Cardiac fibroblast (primary cell): ENCODE measurements at regions not wholly inside any gene's neighbourhood (a gene's known extent, or its start where the extent isn't known, plus 50 kb on each side); places are given as distances from the start of the nearest gene placed in this dataset.

ENCODE experiments used
- DNase-seq, 2 donors: peaks; one replicate each; pipeline versions ENCODE4 v3.0.0 to v3.0.0-alpha.2; 2010; ENCODE audit warnings: low read depth in 2 of 2
- H3K4me3 ChIP-seq, 2 donors: replicated peaks in 1 of 2; 1 replicate in 1 of 2; 2 replicates in 1 of 2; pipeline ENCODE4 v1.5.1; 2011; ENCODE audit warnings: low read depth in 2 of 2, low read length in 2 of 2, mild to moderate bottlenecking in 2 of 2, moderate library complexity in 1 of 2
- TF ChIP-seq, protein P1 (sequence below): IDR thresholded peaks from one replicate; pipeline ENCODE4 v1.5.1; 2011; ENCODE audit warnings: low read depth, mild to moderate bottlenecking, low read length, inconsistent platforms

GRCh38 chr1:229180161-229180560, 90.8 kb upstream of the RAB4A start:
- H3K4me3 ChIP-seq, result no peak overlapping the region
- TF ChIP-seq, protein P1, sequence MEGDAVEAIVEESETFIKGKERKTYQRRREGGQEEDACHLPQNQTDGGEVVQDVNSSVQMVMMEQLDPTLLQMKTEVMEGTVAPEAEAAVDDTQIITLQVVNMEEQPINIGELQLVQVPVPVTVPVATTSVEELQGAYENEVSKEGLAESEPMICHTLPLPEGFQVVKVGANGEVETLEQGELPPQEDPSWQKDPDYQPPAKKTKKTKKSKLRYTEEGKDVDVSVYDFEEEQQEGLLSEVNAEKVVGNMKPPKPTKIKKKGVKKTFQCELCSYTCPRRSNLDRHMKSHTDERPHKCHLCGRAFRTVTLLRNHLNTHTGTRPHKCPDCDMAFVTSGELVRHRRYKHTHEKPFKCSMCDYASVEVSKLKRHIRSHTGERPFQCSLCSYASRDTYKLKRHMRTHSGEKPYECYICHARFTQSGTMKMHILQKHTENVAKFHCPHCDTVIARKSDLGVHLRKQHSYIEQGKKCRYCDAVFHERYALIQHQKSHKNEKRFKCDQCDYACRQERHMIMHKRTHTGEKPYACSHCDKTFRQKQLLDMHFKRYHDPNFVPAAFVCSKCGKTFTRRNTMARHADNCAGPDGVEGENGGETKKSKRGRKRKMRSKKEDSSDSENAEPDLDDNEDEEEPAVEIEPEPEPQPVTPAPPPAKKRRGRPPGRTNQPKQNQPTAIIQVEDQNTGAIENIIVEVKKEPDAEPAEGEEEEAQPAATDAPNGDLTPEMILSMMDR, result no peak
- no peak for DNase-seq

DNA sequence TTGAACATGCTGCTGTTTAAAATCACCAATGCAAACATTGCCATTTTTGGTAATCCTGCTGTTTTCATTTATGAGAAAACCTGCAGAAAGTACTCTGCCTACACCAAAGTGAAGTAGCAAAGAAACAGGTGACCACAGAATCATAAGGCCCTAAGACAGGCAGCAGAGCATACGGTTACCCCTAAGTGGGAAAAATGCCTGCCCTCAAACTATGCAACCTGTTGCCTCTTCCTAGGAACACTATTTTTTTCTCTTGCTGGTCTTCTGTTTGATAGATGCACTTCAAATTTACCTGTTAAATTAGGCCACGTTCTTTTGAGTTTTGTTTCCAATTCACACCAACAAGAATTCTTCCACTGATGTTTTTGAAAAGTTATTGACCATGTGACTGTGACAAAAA, 89.5 kb upstream of the RAB4A start:
- H3K4me3 ChIP-seq, result no peak overlapping the region
- TF ChIP-seq, protein P1, result no peak
- no peak for DNase-seq

DNA sequence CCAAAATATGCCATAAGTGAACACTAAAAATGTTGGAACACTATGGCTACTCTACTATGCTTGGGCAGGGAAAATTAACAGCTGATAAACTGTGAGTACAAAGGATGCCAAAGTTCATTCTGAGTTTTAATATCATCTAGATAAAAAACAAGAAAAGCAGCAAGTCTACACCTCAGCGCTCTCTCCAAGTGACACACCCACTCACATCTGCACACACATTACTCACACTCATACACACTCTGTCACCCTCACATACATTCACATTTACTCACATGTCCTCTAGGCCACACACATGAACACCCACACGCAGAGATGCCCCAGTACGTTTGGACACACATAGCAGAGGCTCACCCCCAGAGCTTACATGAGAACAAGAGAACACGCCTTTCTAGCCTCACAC, 87.3 kb upstream of the RAB4A start:
- TF ChIP-seq, protein P1, result no peak
- H3K4me3 ChIP-seq, result no peak overlapping the region
- DNase-seq, result no peak

DNA sequence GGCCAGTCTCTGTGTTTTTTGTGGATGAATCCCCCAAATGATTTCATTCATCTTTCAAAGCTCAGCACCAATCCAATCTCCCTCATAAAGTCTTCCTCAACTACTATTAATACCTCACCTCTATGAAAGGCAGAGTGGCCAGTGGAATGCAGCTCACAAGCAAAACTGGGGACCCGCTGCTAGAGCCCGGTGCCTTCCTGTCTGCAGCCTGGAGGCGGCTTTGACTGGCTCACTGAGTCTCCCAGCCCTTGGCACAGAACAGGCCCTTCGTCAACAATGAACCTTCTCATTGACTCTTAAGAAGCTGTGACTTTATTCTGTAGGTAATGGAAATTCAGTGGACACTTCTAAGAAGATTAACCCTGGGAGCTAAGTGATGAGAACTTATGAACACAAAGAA, 86.8 kb upstream of the RAB4A start:
- TF ChIP-seq, protein P1, result no peak
- H3K4me3 ChIP-seq, result no peak overlapping the region
- DNase-seq, result no peak

GRCh38 chr1:229185963-229186362, 84.9 kb upstream of the RAB4A start:
- TF ChIP-seq, protein P1, result no peak
- no peak for DNase-seq
- no peak overlapping the region for H3K4me3 ChIP-seq

DNA sequence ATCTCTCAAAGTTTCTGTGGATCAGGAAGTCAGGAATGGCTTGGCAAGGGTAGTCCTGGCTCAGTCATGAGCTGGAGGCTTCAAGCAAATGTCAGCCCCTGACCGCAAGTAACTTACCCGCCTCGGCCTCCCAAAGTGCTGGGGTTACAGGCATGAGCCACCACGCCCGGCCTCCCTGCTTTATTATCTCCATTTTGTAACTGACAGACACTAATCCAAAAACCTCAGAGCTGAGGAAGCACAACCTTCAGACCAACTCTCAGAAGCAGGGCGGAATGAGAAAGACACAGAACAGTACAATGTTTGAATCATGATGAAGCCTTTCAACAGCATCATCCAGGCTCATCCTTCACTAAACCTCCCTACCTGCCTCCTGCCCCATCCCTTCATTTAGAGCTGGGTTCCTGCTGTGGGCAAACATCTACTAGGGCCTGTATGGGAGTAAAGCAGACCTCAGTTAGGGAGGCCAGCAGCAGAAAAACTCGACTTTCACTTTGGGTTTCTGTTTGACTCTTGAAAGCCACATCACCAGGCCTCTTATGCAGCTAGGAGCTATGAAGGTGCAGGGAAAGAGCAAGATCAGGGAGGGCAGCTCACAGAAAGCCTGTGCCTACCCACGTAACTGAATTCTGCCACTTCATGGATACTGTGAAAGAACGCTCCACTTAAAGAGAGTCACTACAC, 84.4 kb upstream of the RAB4A start:
- TF ChIP-seq, protein P1, result no peak
- DNase-seq, result no peak
- no peak overlapping the region for H3K4me3 ChIP-seq

DNA sequence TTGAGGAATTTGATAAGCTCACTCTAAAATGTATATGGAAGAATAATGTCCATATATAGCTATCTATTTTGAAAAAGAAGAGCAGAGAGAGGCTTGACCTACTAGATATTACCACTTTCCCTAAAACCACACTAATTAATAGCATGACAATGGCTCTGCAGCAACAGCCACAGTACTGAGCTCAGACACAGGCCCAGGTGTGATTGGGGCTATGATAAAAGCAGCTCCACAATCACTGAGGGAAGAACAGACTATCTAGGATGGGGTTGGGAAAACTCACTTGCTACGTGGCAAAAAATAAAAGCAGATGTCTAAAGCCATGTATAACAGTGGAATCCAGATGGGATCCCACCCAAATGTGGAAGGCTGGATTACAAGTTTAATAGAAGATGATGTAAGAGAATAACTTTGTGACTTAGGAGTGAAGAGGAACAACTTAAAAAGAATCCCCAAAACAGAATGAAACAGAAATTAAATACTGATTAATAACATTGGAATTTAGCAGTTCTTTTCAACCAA, 80.8 kb upstream of the RAB4A start:
- TF ChIP-seq, protein P1, result no peak
- no peak overlapping the region for H3K4me3 ChIP-seq
- peak in 1 of 2 donors; percentile 34 for DNase-seq
